ENCODE measurements at regions not wholly inside any gene's neighbourhood (a gene's known extent, or its start where the extent isn't known, plus 50 kb on each side); places are given as distances from the start of the nearest gene placed in this dataset.

- Histone ChIP-seq H2BK5ac (ENCODE audit: low read depth, low read length, poor library complexity, severe bottlenecking) (no peak overlapping the region), H3K4ac (ENCODE audit: low read depth, low read length) (no peak overlapping the region), H3K9me3 (ENCODE audit: control insufficient read depth, insufficient read depth, low read length) (no peaks in the 10 kb centered on the region), H4K5ac (ENCODE audit: low read depth, low read length) (no peak overlapping the region), H3K4me1 (ENCODE audit: control insufficient read depth, insufficient read depth, low read length) (no peaks in the 10 kb centered on the region), H3K27me3 (ENCODE audit: control insufficient read depth, insufficient read depth, low read length) (peaks cover 3% of the 10 kb centered on the region), H3K4me3 (ENCODE audit: insufficient read depth, low read depth, low read length) (no peak overlapping the region), H3K79me1 (ENCODE audit: low read depth in 1 of 2, low read length in 2 of 2) (no peaks in the 10 kb centered on the region), H3K56ac (ENCODE audit: extremely low read depth, insufficient read depth, low read length) (no peak overlapping the region), H3K9ac (ENCODE audit: low read depth, low read length) (no peak overlapping the region), H2AK5ac (ENCODE audit: low read depth, low read length) (no peak overlapping the region), H2AK9ac (replicated peaks; ENCODE audit: low read depth, low read length, poor library complexity) (no peak overlapping the region), H2BK120ac (ENCODE audit: low read depth, low read length) (no peak overlapping the region), H2BK15ac (ENCODE audit: low read depth, low read length) (no peak overlapping the region), H4K91ac (ENCODE audit: insufficient read depth, low read depth, low read length) (no peak overlapping the region), H4K8ac (ENCODE audit: low read depth in 2 of 2, low read length in 2 of 2) (no peak overlapping the region), H3K36me3 (ENCODE audit: control insufficient read depth, insufficient read depth, low read length) (no peaks in the 10 kb centered on the region), H3K23ac (ENCODE audit: low read depth, low read length) (no peak overlapping the region), H3K9me1 (ENCODE audit: insufficient read depth, low read length) (no peaks in the 10 kb centered on the region), H3K18ac (ENCODE audit: low read depth, low read length) (no peak overlapping the region), H2BK20ac (ENCODE audit: low read depth, low read length) (no peak overlapping the region), H3K14ac (replicated peaks; ENCODE audit: low read depth, low read length) (no peak overlapping the region), H3K4me2 (ENCODE audit: low read depth, low read length) (no peak overlapping the region), H3K27ac (ENCODE audit: insufficient read depth, low read length) (no peak overlapping the region), H2AFZ (replicated peaks; ENCODE audit: low read length, poor library complexity) (no peak overlapping the region), H4K20me1 (ENCODE audit: insufficient read depth, low read length) (no peaks in the 10 kb centered on the region)
- BruUV-seq (replicated peaks), result no TSS peak
- no peak for TF ChIP-seq RAD21 (IDR thresholded peaks at IDR 0.05; ENCODE audit: low read length)
- in situ Hi-C loops (cut with MboI; ENCODE audit: low sequenced_read_pairs) (no loop called here), dilution Hi-C loops (cut with HindIII; ENCODE audit: low sequenced_read_pairs, unreplicated experiment) (no loop called here), intact Hi-C loops (cut with micrococcal nuclease) (no loop called here)
- ChIA-PET CTCF (no interaction called here), POLR2A (ENCODE audit: unreplicated experiment) (no interaction called here)
- ATAC-seq (ENCODE audit: low read depth), result no peak
- DNase-seq, result no peak
- 80% methylated on average over 1 of the region's 4 CpGs; no CpG with 5 or more reads in 1 of the 2 experiments for WGBS, 2 experiments (ENCODE audit: extremely low coverage in 2 of 2, insufficient read length in 1 of 2)
Measured at GRCh38 chr2:65767946-65768345, 335.5 kb upstream of the SPRED2 start.

Measured in IMR-90 (cell line).